ENCODE measurements at regions not wholly inside any gene's neighbourhood (a gene's known extent, or its start where the extent isn't known, plus 50 kb on each side); places are given as distances from the start of the nearest gene placed in this dataset.

DNA sequence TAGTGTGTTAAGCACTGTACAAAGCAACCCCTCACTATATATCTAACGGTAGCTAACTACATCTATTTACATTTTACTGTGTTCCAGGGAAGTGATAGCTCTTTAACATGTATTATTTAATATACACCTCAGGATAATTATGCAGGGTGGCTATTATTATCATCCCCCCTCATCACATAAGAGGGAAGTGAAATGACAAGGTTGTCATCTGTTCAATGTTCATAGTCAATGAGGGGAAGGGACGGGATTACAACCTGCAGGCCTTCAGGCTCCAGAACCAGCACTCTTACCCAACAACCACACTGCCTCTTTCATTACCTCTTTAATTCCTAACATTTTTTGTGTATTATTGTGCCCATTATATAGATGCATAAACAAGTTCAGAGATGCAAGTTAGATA lies 238.7 kb upstream of the ANO3 start:
- TF ChIP-seq YY1 (IDR thresholded peaks at IDR 0.05; ENCODE audit: insufficient read depth, insufficient read length), result no peak
- no peak for TF ChIP-seq ZNF274 (IDR thresholded peaks at IDR 0.05; ENCODE audit: low read depth, low read length)
- TF ChIP-seq SUZ12 (IDR thresholded peaks at IDR 0.05; ENCODE audit: extremely low read depth, insufficient read depth, insufficient read length), result no peak

Measured in NT2/D1 (cell line).